ENCODE measurements at regions not wholly inside any gene's neighbourhood (a gene's known extent, or its start where the extent isn't known, plus 50 kb on each side); places are given as distances from the start of the nearest gene placed in this dataset.
"Not testable (repeated sequence)": the region's sequence is repeated elsewhere in the genome, so short reads cannot be mapped to it uniquely, and the experiment has no call there.

DNA sequence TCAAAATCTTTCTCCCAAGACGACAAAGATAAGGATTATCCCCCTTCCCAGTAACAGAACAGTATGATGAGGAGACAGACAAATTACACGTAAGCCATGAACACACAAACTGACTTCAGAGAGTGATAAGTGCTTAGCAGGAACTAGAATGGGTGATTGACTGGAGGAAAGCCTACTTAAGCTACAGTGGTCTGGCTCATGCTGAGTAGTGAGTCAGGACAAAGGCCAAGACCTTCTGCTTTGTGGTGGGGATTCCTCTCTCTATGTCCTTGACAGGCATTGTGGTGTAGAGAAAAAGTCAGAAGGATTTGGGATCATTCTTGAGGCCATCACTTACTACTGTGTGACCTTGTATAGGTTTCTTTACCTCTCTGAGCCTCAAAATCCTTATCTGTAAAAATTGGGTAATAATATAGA is 381.9 kb upstream of the CCL2 start:
- TF ChIP-seq, protein P1, sequence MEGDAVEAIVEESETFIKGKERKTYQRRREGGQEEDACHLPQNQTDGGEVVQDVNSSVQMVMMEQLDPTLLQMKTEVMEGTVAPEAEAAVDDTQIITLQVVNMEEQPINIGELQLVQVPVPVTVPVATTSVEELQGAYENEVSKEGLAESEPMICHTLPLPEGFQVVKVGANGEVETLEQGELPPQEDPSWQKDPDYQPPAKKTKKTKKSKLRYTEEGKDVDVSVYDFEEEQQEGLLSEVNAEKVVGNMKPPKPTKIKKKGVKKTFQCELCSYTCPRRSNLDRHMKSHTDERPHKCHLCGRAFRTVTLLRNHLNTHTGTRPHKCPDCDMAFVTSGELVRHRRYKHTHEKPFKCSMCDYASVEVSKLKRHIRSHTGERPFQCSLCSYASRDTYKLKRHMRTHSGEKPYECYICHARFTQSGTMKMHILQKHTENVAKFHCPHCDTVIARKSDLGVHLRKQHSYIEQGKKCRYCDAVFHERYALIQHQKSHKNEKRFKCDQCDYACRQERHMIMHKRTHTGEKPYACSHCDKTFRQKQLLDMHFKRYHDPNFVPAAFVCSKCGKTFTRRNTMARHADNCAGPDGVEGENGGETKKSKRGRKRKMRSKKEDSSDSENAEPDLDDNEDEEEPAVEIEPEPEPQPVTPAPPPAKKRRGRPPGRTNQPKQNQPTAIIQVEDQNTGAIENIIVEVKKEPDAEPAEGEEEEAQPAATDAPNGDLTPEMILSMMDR (IDR thresholded peaks at IDR 0.05; ENCODE audit: unreplicated experiment): no peak
- Mint-ChIP-seq H3K27ac (no peak overlapping the region), H3K9me3 (peaks cover 1% of the 10 kb centered on the region), H3K27me3 (ENCODE audit: low read depth) (peaks cover 22% of the 10 kb centered on the region), H3K36me3 (no peaks in the 10 kb centered on the region), H3K4me1 (no peaks in the 10 kb centered on the region), H3K4me3 (no peak overlapping the region)
- no peak for DNase-seq (ENCODE audit: low spot score in 2 of 2, unreplicated experiment in 2 of 2)

DNA sequence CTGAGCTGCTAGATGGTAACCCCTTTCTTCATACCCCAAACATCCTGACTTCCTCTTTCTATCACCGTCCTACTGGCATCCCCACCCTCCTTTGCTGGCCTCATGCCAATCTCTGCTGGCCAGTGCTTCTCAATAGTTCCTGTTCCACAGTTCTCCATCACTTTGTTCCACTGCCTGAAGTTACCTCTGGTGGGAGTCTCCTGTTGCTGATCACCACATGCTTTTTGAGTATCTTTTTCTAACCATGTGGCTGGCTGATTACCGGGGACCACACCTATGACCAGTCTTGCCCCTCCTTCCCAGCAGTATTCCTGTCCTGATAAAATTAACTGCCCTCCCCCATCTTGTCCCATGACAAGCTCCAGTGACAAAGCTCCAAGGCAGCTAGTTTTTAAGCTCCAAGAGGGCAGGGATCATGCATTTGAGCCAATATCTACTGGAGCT is 380.4 kb upstream of the CCL2 start:
- H3K4me3 Mint-ChIP-seq: no peak overlapping the region
- no peak overlapping the region for H3K27ac Mint-ChIP-seq
- DNase-seq (ENCODE audit: low spot score in 2 of 2, unreplicated experiment in 2 of 2): no peak
- no peaks in the 10 kb centered on the region for H3K36me3 Mint-ChIP-seq
- H3K9me3 Mint-ChIP-seq: peaks cover 6% of the 10 kb centered on the region
- peaks cover 21% of the 10 kb centered on the region for H3K27me3 Mint-ChIP-seq (ENCODE audit: low read depth)
- TF ChIP-seq, protein P1 (IDR thresholded peaks at IDR 0.05; ENCODE audit: unreplicated experiment): no peak
- H3K4me1 Mint-ChIP-seq: no peaks in the 10 kb centered on the region

DNA sequence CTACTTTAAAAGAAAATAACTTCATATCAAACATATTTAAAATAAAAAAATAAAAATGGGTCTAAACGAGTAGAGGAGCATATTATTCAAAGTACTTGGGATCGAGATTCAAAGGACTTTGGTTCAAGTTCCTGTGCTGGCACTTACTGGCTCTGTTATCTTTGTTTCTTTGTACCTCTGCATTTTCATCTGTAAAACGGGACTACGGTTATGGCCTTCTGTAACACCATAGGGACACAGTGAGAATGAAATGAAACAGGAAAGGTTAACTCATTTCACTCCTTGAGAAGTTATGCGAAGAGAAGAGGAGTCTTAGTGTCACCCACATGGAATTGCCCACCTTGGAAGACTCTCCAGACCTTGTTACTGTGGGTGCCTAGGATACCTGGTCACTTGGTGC is 379.1 kb upstream of the CCL2 start:
- H3K9me3 Mint-ChIP-seq: peaks cover 12% of the 10 kb centered on the region
- H3K27ac Mint-ChIP-seq: no peak overlapping the region
- peaks cover 14% of the 10 kb centered on the region for H3K27me3 Mint-ChIP-seq (ENCODE audit: low read depth)
- TF ChIP-seq, protein P1 (IDR thresholded peaks at IDR 0.05; ENCODE audit: unreplicated experiment): no peak
- H3K4me1 Mint-ChIP-seq: no peaks in the 10 kb centered on the region
- no peak for DNase-seq (ENCODE audit: low spot score in 2 of 2, unreplicated experiment in 2 of 2)
- H3K36me3 Mint-ChIP-seq: no peaks in the 10 kb centered on the region
- H3K4me3 Mint-ChIP-seq: no peak overlapping the region

DNA sequence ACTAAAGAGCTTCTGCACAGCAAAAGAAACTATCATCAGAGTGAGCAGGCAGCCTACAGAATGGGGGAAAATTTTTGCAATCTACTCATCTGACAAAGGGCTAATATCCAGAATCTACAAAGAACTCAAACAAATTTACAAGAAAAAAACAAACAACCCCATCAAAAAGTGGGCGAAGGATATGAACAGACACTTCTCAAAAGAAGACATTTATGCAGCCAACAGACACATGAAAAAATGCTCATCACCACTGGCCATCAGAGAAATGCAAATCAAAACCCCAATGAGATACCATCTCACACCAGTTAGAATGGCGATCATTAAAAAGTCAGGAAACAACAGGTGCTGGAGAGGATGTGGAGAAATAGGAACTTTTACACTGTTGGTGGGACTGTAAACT is 372.8 kb upstream of the CCL2 start:
- not testable (repeated sequence) for H3K27ac Mint-ChIP-seq; DNase-seq (ENCODE audit: low spot score in 2 of 2, unreplicated experiment in 2 of 2); H3K4me3 Mint-ChIP-seq; H3K36me3 Mint-ChIP-seq; H3K4me1 Mint-ChIP-seq
- Mint-ChIP-seq H3K9me3 (peaks cover 12% of the 10 kb centered on the region), H3K27me3 (ENCODE audit: low read depth) (peaks cover 21% of the 10 kb centered on the region)

DNA sequence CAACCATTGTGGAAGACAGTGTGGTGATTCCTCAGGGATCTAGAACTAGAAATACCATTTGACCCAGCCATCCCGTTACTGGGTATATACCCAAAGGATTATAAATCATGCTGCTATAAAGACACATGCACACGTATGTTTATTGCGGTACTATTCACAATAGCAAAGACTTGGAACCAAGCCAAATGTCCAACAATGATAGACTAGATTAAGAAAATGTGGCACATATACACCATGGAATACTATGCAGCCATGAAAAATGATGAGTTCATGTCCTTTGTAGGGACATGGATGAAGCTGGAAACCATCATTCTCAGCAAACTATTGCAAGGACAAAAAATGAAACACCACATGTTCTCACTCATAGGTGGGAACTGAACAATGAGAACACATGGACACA is 372.4 kb upstream of the CCL2 start:
- Mint-ChIP-seq H3K27me3 (ENCODE audit: low read depth) (peaks cover 25% of the 10 kb centered on the region), H3K9me3 (peaks cover 12% of the 10 kb centered on the region)
- not testable (repeated sequence) for H3K27ac Mint-ChIP-seq; H3K4me1 Mint-ChIP-seq; H3K36me3 Mint-ChIP-seq; H3K4me3 Mint-ChIP-seq; DNase-seq (ENCODE audit: low spot score in 2 of 2, unreplicated experiment in 2 of 2)

DNA sequence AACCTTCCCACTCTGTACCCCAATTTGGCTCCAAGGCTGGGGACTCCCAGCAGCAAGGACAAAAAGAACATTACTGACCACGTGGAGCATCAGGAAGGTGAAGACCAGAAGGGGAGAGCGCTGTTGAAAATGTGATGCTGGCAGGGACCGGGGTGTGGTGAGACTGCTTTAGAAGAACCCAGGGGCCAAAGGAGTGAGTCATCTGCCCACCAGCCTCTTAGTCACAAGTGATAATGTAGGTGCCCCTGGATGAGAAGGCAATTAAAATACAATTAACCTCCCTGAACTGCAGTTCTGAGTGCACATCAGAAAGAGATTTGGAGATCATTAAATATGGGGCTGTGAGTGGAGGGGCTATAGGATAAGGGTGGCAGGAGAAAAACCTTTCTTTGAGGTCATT is 366.6 kb upstream of the CCL2 start:
- H3K36me3 Mint-ChIP-seq: no peaks in the 10 kb centered on the region
- TF ChIP-seq, protein P1 (IDR thresholded peaks at IDR 0.05; ENCODE audit: unreplicated experiment): no peak
- H3K27ac Mint-ChIP-seq: no peak overlapping the region
- no peaks in the 10 kb centered on the region for H3K4me1 Mint-ChIP-seq
- no peak overlapping the region for H3K4me3 Mint-ChIP-seq
- DNase-seq (ENCODE audit: low spot score in 2 of 2, unreplicated experiment in 2 of 2): no peak
- peaks cover 63% of the 10 kb centered on the region for H3K27me3 Mint-ChIP-seq (ENCODE audit: low read depth)
- H3K9me3 Mint-ChIP-seq: no peaks in the 10 kb centered on the region

DNA sequence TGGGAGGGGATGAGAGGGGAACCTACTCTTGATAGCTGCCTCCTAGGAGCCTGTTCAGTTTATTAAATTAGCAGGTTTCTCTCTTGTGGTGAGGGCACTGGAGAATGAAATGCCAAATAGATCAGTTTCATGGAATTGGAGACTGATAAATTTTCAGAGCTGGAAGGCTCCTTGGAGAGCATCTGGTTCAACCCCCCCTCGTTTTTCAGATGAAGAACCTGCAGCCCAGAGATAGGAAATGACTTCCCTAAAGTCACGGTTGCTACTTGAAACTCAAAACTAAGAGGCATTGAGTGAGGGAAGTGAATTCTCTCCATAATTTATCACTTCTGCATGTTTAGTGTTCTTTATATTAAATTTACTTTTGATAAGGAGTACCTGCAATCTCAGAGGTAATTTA is 366.0 kb upstream of the CCL2 start:
- DNase-seq (ENCODE audit: low spot score in 2 of 2, unreplicated experiment in 2 of 2): no peak
- Mint-ChIP-seq H3K9me3 (no peaks in the 10 kb centered on the region), H3K36me3 (no peaks in the 10 kb centered on the region), H3K4me3 (no peak overlapping the region), H3K4me1 (no peaks in the 10 kb centered on the region), H3K27ac (no peak overlapping the region), H3K27me3 (ENCODE audit: low read depth) (peaks cover 65% of the 10 kb centered on the region)
- TF ChIP-seq, protein P1 (IDR thresholded peaks at IDR 0.05; ENCODE audit: unreplicated experiment): no peak

All from mesothelial cell of epicardium (in vitro differentiated cells).